Breast epithelium (tissue), 4 donors: ENCODE measurements at regions not wholly inside any gene's neighbourhood (a gene's known extent, or its start where the extent isn't known, plus 50 kb on each side); places are given as distances from the start of the nearest gene placed in this dataset.
"Not testable (repeated sequence)": the region's sequence is repeated elsewhere in the genome, so short reads cannot be mapped to it uniquely, and the experiment has no call there.

Experiments used
- DNase-seq, 2 donors: peaks; one replicate each; pipeline ENCODE4 v3.0.0-alpha.2; 2019; ENCODE audit warnings: low spot score in 2 of 2
- H3K27ac ChIP-seq, 2 donors: fragments of 200-600 bp; sonication (generic) in 1 of 2; one replicate each; pipeline ENCODE4 v1.5.1; 2016 to 2019; ENCODE audit warnings: mild to moderate bottlenecking in 1 of 2
- H3K27me3 ChIP-seq, 2 donors: fragments of 200-600 bp; sonication (generic) in 1 of 2; one replicate each; pipeline versions ENCODE4 v1.5.1 to v1.6.0; 2017 to 2019; ENCODE audit warnings: control low read depth in 1 of 2, mild to moderate bottlenecking in 1 of 2
- H3K36me3 ChIP-seq: fragments of 200-600 bp; one replicate; pipeline ENCODE4 v1.5.1; 2019
- H3K4me1 ChIP-seq, 2 donors: fragments of 200-600 bp; sonication (generic); one replicate each; pipeline ENCODE4 v1.5.1; 2016 to 2019; ENCODE audit warnings: control low read depth in 1 of 2
- H3K4me3 ChIP-seq, 3 donors: fragments of 200-600 bp; sonication (generic); 1 replicate in 2 of 3; 2 replicates in 1 of 3; pipeline ENCODE4 v1.5.1; 2016 to 2019; ENCODE audit warnings: mild to moderate bottlenecking in 3 of 3, moderate library complexity in 2 of 3
- H3K9me3 ChIP-seq, 2 donors: fragments of 200-600 bp; sonication (generic) in 1 of 2; one replicate each; pipeline ENCODE4 v1.5.1; 2016 to 2019; ENCODE audit warnings: control low read depth in 1 of 2
- CTCF ChIP-seq, 3 donors: fragments of 450-650 bp; IDR thresholded peaks; one replicate each; pipeline ENCODE4 v1.5.1; 2016 to 2017; ENCODE audit warnings: antibody characterized with exemption in 3 of 3, mild to moderate bottlenecking in 3 of 3, moderate library complexity in 3 of 3
- POLR2A ChIP-seq: fragments of 450-650 bp; IDR thresholded peaks from one replicate; pipeline ENCODE4 v1.6.1; 2016; ENCODE audit warnings: antibody characterized with exemption, mild to moderate bottlenecking, moderate library complexity
- POLR2AphosphoS5 ChIP-seq, 3 donors: sonication (generic); formaldehyde crosslinking; IDR thresholded peaks; one replicate each; pipeline ENCODE4 v1.6.1; 2017; ENCODE audit warnings: antibody characterized with exemption in 3 of 3
- intact Hi-C: fragments of 100-400 bp; cut with DNase I; formaldehyde crosslinking; loops from one replicate; pipeline ENCODE4 v1.15.1; 2023; ENCODE audit warnings: low total_unique reads

GRCh38 chr2:129404000-129404685, 575.3 kb upstream of the RAB6C start:
- H3K27ac ChIP-seq = no peak overlapping the region
- H3K36me3 ChIP-seq = no peaks in the 10 kb centered on the region
- H3K4me3 ChIP-seq = no peak overlapping the region
- H3K27me3 ChIP-seq = no peaks in the 10 kb centered on the region
- intact Hi-C loops = no loop called here
- no peaks in the 10 kb centered on the region for H3K9me3 ChIP-seq
- H3K4me1 ChIP-seq = no peaks in the 10 kb centered on the region
- TF ChIP-seq CTCF (IDR thresholded peaks at IDR 0.05) (no peak), POLR2A (no peak), POLR2AphosphoS5 (IDR thresholded peaks at IDR 0.05) (no peak)
- no peak for DNase-seq

- H3K4me3 ChIP-seq = no peak overlapping the region
- no peaks in the 10 kb centered on the region for H3K9me3 ChIP-seq
- H3K36me3 ChIP-seq = no peaks in the 10 kb centered on the region
- intact Hi-C loops = no loop called here
- TF ChIP-seq POLR2A (no peak), POLR2AphosphoS5 (IDR thresholded peaks at IDR 0.05) (no peak), CTCF (IDR thresholded peaks at IDR 0.05) (no peak)
- no peaks in the 10 kb centered on the region for H3K4me1 ChIP-seq
- no peak overlapping the region for H3K27ac ChIP-seq
- no peak for DNase-seq
- no peaks in the 10 kb centered on the region for H3K27me3 ChIP-seq
Observed at GRCh38 chr2:129408570-129408969, 570.9 kb upstream of the RAB6C start.

GRCh38 chr2:129417041-129417440, 562.4 kb upstream of the RAB6C start:
- H3K27me3 ChIP-seq, DNase-seq, H3K27ac ChIP-seq, intact Hi-C loops, H3K9me3 ChIP-seq, H3K4me3 ChIP-seq, H3K36me3 ChIP-seq, H3K4me1 ChIP-seq: not testable (repeated sequence)

GRCh38 chr2:129422028-129422427, 557.4 kb upstream of the RAB6C start:
- Histone ChIP-seq H3K27me3 (no peaks in the 10 kb centered on the region), H3K4me3 (no peak overlapping the region), H3K36me3 (no peaks in the 10 kb centered on the region), H3K27ac (no peak overlapping the region), H3K9me3 (no peaks in the 10 kb centered on the region), H3K4me1 (no peaks in the 10 kb centered on the region)
- intact Hi-C loops = no loop called here
- DNase-seq = no peak
- TF ChIP-seq POLR2A (no peak), CTCF (IDR thresholded peaks at IDR 0.05) (no peak), POLR2AphosphoS5 (IDR thresholded peaks at IDR 0.05) (no peak)

GRCh38 chr2:129428086-129428660, 551.3 kb upstream of the RAB6C start:
- Histone ChIP-seq H3K9me3 (no peaks in the 10 kb centered on the region), H3K4me1 (no peaks in the 10 kb centered on the region), H3K4me3 (no peak overlapping the region), H3K27ac (no peak overlapping the region), H3K36me3 (no peaks in the 10 kb centered on the region), H3K27me3 (no peaks in the 10 kb centered on the region)
- TF ChIP-seq POLR2A (no peak), CTCF (IDR thresholded peaks at IDR 0.05) (no peak), POLR2AphosphoS5 (IDR thresholded peaks at IDR 0.05) (no peak)
- DNase-seq = no peak
- intact Hi-C loops = no loop called here
